Spleen (tissue), 11 donors: ENCODE measurements at regions not wholly inside any gene's neighbourhood (a gene's known extent, or its start where the extent isn't known, plus 50 kb on each side); places are given as distances from the start of the nearest gene placed in this dataset.

ENCODE experiments used
- DNase-seq: peaks from one replicate; pipeline ENCODE4 v3.0.0-alpha.2; 2020
- H3K27ac ChIP-seq, 8 donors: fragments of 200-600 bp; sonication (generic) in 7 of 8; 1 replicate in 4 of 8; 2 replicates in 4 of 8; pipeline versions ENCODE4 v1.5.0 to v1.8.0; 2016 to 2021; ENCODE audit warnings: inconsistent platforms in 4 of 8, mild to moderate bottlenecking in 4 of 8, moderate library complexity in 1 of 8
- H3K27me3 ChIP-seq, 7 donors: fragments of 200-600 bp; sonication (generic) in 6 of 7; replicated peaks in 1 of 7; 1 replicate in 4 of 7; 2 replicates in 3 of 7; pipeline versions ENCODE4 v1.5.0 to v1.8.0; 2016 to 2021; ENCODE audit warnings: inconsistent platforms in 3 of 7, mild to moderate bottlenecking in 1 of 7
- H3K36me3 ChIP-seq, 6 donors: fragments of 200-600 bp; sonication (generic) in 5 of 6; 1 replicate in 4 of 6; 2 replicates in 2 of 6; pipeline versions ENCODE4 v1.5.0 to v1.8.0; 2016 to 2021; ENCODE audit warnings: inconsistent platforms in 2 of 6
- H3K4me1 ChIP-seq, 6 donors: fragments of 200-600 bp; sonication (generic) in 5 of 6; 1 replicate in 3 of 6; 2 replicates in 3 of 6; pipeline versions ENCODE4 v1.5.0 to v1.8.0; 2016 to 2021; ENCODE audit warnings: inconsistent platforms in 3 of 6
- H3K4me3 ChIP-seq, 8 donors: fragments of 200-600 bp; sonication (generic) in 7 of 8; 1 replicate in 4 of 8; 2 replicates in 4 of 8; pipeline versions ENCODE4 v1.5.0 to v1.8.0; 2016 to 2021; ENCODE audit warnings: inconsistent platforms in 4 of 8, mild to moderate bottlenecking in 4 of 8, moderate library complexity in 2 of 8
- H3K9me3 ChIP-seq, 8 donors: fragments of 200-600 bp; sonication (generic) in 7 of 8; 1 replicate in 4 of 8; 2 replicates in 4 of 8; pipeline versions ENCODE4 v1.5.0 to v1.8.0; 2016 to 2021; ENCODE audit warnings: inconsistent platforms in 4 of 8
- POLR2A ChIP-seq, 3 donors: fragments of 450-650 bp; IDR thresholded peaks; one replicate each; pipeline ENCODE4 v1.5.1; 2017; ENCODE audit warnings: antibody characterized with exemption in 3 of 3, mild to moderate bottlenecking in 1 of 3
- POLR2AphosphoS5 ChIP-seq, 3 donors: sonication (generic); formaldehyde crosslinking; IDR thresholded peaks; one replicate each; pipeline ENCODE4 v1.5.1; 2017; ENCODE audit warnings: antibody characterized with exemption in 3 of 3
- WGBS, 5 donors: extraction: QIAGEN DNeasy Blood & Tissue Kit in 3 of 5; methylation state at CpG; one replicate each; pipeline versions ENCODE4 v1.1.5 to v1.1.7; 2013 to 2018; 5-methylcytosine and 5-hydroxymethylcytosine counted together
- intact Hi-C: fragments of 100-400 bp; cut with DNase I; formaldehyde crosslinking; loops from one replicate; pipeline ENCODE4 v1.15.0; 2023; ENCODE audit warnings: low total_unique reads
- TF ChIP-seq, protein P1 (sequence below), 11 experiments: fragments of 200-600 bp in 7 of 11; fragments of 450-650 bp in 4 of 11; sonication (generic) in 4 of 11; IDR thresholded peaks in 8 of 11; conservative IDR thresholded peaks in 3 of 11; 1 replicate in 7 of 11; 2 replicates in 4 of 11; pipeline versions ENCODE4 v1.4.0 to v1.8.0; 2016 to 2021; ENCODE audit warnings: antibody characterized with exemption in 11 of 11, inconsistent platforms in 4 of 11, mild to moderate bottlenecking in 1 of 11
- donor health status: healthy with polysubstance abuse.
- donor health status: DM: no; HTN: no; CAD: no; lungs with moderate emphysema.
- donor health status: DM: no; HTN: no; CAD: no.
- donor health status: Bipolar disorder and iron deficiency.
- donor health status: healthy.
- donor health status: DM: no; HTN: no; CAD: no.
- donor health status: DM: yes; HTN: yes; CAD: no.

DNA sequence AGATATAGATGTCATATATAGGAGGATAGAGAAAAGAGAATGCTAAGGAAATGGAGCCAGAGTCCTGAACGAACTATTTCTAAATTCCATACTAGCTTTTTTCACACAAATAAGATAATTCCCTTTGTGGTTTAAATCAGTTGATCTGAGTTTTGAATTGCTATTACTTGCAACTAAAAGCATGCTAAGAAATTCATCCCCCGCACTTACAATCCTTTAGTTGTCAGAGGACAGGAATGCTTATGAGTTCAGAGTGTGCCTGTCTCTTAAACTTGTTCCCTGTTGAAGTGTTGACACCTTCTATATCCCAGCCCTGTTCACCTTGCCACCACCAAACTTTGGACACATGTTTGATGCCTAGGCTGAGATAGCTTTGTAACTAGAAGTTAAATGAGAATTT is 406.2 kb downstream of the METTL15 start:
- TF ChIP-seq POLR2AphosphoS5 (IDR thresholded peaks at IDR 0.05) = no peak
- no peak for TF ChIP-seq POLR2A (IDR thresholded peaks at IDR 0.05)
- TF ChIP-seq, protein P1, sequence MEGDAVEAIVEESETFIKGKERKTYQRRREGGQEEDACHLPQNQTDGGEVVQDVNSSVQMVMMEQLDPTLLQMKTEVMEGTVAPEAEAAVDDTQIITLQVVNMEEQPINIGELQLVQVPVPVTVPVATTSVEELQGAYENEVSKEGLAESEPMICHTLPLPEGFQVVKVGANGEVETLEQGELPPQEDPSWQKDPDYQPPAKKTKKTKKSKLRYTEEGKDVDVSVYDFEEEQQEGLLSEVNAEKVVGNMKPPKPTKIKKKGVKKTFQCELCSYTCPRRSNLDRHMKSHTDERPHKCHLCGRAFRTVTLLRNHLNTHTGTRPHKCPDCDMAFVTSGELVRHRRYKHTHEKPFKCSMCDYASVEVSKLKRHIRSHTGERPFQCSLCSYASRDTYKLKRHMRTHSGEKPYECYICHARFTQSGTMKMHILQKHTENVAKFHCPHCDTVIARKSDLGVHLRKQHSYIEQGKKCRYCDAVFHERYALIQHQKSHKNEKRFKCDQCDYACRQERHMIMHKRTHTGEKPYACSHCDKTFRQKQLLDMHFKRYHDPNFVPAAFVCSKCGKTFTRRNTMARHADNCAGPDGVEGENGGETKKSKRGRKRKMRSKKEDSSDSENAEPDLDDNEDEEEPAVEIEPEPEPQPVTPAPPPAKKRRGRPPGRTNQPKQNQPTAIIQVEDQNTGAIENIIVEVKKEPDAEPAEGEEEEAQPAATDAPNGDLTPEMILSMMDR (IDR thresholded peaks at IDR 0.05 in 8 of 11, conservative IDR thresholded peaks at IDR 0.05 in 3 of 11) = no peak
- no peak for DNase-seq
- Histone ChIP-seq H3K4me1 (no peaks in the 10 kb centered on the region), H3K27me3 (no peaks in the 10 kb centered on the region), H3K27ac (no peak overlapping the region), H3K4me3 (no peak overlapping the region), H3K36me3 (no peaks in the 10 kb centered on the region), H3K9me3 (peaks cover 0 to 30% (median 12%) of the 10 kb centered on the region in 8 donors)
- 81 to 98% (median 92%) methylated on average over 2 of the region's 2 CpGs for WGBS, 5 donors
- intact Hi-C loops = no loop called here

DNA sequence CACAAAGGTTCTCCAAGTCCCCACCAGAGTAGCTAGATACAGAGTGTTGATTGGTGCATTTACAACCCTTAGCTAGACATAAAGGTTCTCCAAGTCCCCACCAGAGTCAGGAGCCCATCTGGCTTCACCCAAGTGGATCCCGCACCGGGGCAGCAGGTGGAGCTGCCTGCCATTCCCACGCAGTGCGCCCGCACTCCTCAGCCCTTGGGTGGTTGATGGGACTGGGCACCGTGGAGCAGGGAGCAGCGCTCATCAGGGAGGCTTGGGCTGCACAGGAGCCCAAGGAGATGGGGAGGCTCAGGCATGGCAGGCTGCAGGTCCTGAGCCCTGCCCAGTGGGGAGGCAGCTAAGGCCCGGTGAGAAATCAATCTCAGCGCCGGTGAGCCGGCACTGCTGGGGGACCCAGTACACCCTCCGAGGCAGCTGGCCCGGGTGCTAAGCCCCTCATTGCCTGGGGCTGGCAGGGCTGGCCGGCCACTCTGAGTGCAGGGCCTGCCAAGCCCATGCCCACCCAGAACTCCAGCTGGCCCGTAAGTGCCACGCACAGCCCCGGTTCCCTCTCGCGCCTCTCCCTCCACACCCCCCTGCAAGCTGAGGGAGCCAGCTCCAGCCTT is 404.1 kb downstream of the METTL15 start:
- TF ChIP-seq, protein P1 (IDR thresholded peaks at IDR 0.05 in 8 of 11, conservative IDR thresholded peaks at IDR 0.05 in 3 of 11) = no peak
- TF ChIP-seq POLR2AphosphoS5 (IDR thresholded peaks at IDR 0.05) = no peak
- TF ChIP-seq POLR2A (IDR thresholded peaks at IDR 0.05) = no peak
- H3K4me3 ChIP-seq = no peak overlapping the region
- no peak overlapping the region for H3K27ac ChIP-seq
- 93 to 97% (median 95%) methylated on average over 9 to 19 of the region's 19 CpGs for WGBS, 5 donors
- no peaks in the 10 kb centered on the region for H3K36me3 ChIP-seq
- intact Hi-C loops = no loop called here
- no peaks in the 10 kb centered on the region for H3K27me3 ChIP-seq
- H3K9me3 ChIP-seq = peaks cover 0 to 30% (median 12%) of the 10 kb centered on the region in 8 donors
- H3K4me1 ChIP-seq = no peaks in the 10 kb centered on the region
- no peak for DNase-seq

DNA sequence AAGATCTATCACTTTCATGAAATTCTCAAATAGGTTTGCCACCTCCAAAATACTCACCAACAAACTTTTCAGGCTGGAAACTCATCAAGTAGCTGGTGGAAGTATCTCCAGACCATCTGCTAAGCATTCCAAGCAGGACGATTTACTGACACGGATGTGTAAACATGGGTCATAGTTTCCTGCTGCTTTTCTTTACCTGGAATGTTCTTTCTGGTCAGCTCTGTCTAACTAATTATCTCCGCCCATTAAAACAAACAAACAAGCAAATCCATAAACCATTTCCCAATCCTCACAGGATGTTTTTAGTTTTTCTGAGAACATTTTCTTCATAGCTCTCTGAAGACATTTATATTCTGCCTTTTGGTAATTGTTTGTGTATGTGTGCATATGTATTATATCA is 397.0 kb downstream of the METTL15 start:
- H3K4me1 ChIP-seq = no peaks in the 10 kb centered on the region
- H3K36me3 ChIP-seq = no peaks in the 10 kb centered on the region
- no peak overlapping the region for H3K27ac ChIP-seq
- H3K4me3 ChIP-seq = no peak overlapping the region
- intact Hi-C loops = no loop called here
- no peak for DNase-seq
- TF ChIP-seq POLR2A (IDR thresholded peaks at IDR 0.05) (no peak), POLR2AphosphoS5 (IDR thresholded peaks at IDR 0.05) (no peak)
- TF ChIP-seq, protein P1 (IDR thresholded peaks at IDR 0.05 in 8 of 11, conservative IDR thresholded peaks at IDR 0.05 in 3 of 11) = no peak
- 75 to 84% (median 81%) methylated on average over 3 of the region's 3 CpGs for WGBS, 5 donors
- no peaks in the 10 kb centered on the region for H3K27me3 ChIP-seq
- H3K9me3 ChIP-seq = no peaks in the 10 kb centered on the region

DNA sequence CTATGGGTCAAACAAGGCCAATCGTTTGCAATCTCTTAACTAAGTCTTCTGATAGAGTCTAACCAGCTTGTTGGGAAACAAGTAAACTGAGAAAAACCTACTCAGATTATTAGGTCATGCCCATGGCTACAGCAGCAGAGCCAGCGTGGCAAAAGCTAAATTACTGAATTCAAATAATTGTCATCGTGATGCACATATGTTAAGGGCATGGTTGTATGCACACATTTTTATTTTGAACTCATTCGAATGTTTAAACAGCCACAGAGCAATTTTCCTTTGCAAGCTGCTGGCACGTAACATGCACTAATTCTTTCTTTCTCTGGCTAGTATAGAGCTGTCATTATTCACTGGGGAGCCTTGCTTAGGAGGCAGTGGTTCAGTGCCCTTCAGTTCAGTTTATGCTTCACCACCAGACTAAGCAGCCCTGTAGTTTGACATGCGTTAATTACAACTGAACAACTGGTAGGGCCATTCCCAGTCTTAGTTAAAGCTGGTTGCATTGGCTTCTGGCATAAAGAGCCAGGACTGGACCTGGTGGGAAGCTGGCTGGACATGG is 396.4 kb downstream of the METTL15 start:
- Histone ChIP-seq H3K27ac (no peak overlapping the region), H3K36me3 (no peaks in the 10 kb centered on the region), H3K27me3 (no peaks in the 10 kb centered on the region), H3K4me1 (no peaks in the 10 kb centered on the region), H3K4me3 (no peak overlapping the region), H3K9me3 (no peaks in the 10 kb centered on the region)
- intact Hi-C loops = no loop called here
- TF ChIP-seq POLR2A (IDR thresholded peaks at IDR 0.05) = no peak
- TF ChIP-seq, protein P1 (IDR thresholded peaks at IDR 0.05 in 8 of 11, conservative IDR thresholded peaks at IDR 0.05 in 3 of 11) = no peak
- TF ChIP-seq POLR2AphosphoS5 (IDR thresholded peaks at IDR 0.05) = no peak
- WGBS, 5 donors = 82 to 95% (median 86%) methylated on average over 6 of the region's 6 CpGs
- DNase-seq = no peak
